HG03103 (cell line): ENCODE measurements at regions not wholly inside any gene's neighbourhood (a gene's known extent, or its start where the extent isn't known, plus 50 kb on each side); places are given as distances from the start of the nearest gene placed in this dataset.

ENCODE experiments used
- ATAC-seq: cut with Tn5 transposase; IDR thresholded peaks from one replicate; pipeline ENCODE4 v1.9.1; 2021; ENCODE audit warnings: low read depth; ENCODE audit not compliant: unreplicated experiment

DNA sequence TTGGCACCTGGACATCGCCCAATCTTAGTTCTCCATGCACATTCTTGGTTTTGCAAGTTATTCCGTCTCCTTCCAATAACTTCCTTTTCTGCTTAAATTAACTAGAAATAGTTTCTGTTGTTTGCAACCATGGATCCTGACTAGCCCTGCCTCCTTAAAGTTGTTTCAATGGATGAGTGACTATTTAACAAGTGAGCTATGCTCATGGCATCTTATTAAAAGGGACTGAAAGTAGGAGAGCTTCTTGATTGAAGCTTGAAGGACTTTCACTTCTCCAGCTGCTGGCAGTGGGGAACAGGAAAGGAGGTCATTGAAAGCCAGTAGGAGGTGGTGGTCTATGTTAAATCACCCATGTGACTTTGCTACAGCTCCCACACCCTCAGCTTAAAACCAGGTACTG, 466.8 kb downstream of the ARHGEF28 start:
- ATAC-seq, result no peak

DNA sequence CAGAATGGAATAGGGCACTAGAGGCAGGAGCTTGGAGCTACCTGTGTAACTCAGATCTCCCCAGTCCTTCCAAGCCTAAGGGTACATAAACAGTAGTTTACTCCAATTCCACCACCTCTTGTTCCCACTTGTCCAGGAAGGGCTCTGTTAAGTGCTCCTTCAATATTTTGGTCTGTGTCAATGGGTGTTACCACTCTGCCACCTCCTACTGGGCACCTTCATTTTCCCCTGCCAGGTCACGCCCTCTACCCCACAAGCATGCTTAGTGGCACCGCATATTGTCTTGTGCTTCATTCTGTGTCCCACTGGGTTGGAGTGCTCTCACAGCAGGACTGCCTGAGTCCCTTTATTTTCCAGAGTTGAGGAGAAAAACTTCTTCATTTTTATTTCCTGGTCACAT, 459.8 kb downstream of the ARHGEF28 start:
- ATAC-seq, result no peak

DNA sequence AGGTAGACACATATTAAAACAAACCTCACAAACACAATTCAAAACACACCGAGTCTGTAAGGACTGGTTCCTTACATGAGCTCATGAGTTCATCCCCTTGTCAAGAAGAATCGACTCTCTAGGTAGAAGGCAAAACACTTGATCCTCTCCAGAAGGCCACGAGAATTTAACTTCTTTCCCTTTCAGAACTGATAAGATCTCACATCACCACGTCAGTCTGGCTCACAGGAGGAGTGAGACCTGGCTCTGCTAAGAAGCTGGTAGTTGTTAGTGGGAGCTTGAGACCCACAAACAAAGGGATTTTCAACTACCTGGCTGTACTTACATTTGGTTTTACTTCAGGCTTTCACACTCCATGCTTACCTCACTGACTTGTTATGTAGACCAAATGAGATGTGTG, 459.2 kb downstream of the ARHGEF28 start:
- no peak for ATAC-seq

DNA sequence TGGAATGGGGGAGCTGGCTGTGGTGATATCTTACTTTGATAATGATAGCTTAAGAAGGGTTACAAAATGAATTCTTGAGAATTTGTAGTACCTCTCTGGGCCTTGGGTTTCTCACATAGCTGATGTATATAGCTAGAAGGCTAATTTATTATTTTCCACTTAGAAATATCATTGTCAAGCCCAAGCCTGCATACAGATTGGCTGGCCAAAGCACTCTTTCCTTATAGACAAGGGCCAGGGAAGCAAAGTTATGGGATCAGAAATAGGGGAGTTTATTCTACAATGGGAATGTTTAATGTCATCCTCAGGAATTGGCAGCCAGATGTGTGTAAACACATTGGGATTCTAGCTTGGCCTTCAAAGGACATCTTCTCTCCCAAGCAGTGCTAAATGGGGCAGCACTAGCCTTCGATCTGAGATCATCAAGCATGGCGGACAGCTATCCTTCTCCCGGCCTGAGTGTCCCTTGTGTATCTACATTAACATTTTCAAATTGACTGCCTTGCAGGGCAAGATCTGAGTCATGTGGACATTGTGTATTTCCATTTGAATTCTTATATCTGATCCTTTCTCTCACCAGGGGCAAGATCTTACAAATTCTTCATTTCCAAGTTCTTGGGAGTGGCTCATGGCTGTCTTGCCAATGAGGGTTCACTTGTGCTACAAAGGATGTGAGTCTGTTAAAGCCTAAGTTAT, 457.2 kb downstream of the ARHGEF28 start:
- ATAC-seq, result no peak

DNA sequence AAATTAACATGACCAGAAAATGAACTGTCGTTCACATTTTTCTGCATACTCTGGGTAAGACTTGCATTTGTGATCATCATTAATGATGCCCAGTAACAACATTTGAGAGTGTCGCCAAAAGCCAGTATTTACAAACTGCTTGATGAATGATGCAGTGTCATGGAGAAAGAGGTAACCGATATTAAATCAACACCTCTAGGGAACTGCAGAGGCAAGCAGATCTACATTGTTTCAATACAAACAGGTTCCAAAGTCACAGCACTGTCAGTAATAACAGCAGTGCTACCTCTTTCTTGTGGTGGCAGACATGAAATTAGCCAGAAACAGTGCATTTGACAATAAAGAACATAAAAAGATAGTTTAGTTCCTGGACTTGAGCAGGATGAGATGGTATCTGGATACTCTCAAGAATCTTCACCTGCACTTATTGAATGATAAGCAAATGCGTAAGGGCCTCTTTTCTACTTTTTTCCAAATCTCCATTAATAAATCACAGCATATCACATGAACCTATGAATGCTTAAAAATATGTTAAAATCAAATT, 456.6 kb downstream of the ARHGEF28 start:
- ATAC-seq, result no peak

DNA sequence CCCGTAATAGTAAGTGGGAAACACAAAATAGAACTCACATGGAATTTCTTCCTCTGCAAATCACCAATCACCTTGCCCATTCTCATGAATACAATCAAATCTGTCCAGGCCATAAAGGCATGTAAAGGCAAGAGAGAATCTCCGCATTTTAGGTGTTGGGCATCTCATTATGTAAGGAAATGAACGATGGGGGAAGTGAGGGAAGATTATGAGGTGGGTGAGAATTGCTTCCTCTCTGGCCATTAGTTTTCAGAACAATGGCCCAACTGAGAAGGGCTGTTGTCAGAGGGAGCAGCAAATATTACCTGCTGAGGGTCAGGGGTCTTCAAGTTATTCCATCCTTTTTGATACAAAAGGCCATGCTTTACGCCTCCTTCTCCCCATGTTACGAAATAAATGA, 455.1 kb downstream of the ARHGEF28 start:
- ATAC-seq, result no peak

DNA sequence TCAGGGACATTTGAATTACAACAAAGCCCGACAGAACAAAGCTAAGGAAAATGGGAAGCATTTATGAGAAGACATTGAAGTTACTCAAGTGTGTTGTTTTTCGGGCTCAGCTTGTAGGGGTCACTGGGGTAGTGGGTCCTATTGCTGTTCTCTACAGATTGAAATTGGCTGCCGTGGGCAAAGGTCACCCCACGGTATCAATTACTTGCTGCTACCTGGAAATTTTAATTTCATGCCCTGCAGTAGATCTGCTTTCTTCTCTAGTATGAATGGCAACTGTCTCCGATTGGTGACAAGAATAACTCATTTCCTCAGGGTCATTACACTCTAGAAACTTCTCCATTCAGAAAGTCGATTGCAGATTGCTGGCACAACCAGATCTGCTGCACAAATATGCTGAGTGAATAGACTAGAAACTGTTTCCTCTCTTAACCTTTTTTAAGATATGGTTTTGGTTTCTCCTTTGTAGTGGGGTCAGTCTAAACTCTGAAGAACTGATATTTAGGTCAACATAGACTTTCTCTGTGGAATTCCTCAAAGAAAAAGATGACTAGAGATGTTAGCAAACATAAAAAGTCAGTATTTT, 454.1 kb downstream of the ARHGEF28 start:
- ATAC-seq, result no peak

DNA sequence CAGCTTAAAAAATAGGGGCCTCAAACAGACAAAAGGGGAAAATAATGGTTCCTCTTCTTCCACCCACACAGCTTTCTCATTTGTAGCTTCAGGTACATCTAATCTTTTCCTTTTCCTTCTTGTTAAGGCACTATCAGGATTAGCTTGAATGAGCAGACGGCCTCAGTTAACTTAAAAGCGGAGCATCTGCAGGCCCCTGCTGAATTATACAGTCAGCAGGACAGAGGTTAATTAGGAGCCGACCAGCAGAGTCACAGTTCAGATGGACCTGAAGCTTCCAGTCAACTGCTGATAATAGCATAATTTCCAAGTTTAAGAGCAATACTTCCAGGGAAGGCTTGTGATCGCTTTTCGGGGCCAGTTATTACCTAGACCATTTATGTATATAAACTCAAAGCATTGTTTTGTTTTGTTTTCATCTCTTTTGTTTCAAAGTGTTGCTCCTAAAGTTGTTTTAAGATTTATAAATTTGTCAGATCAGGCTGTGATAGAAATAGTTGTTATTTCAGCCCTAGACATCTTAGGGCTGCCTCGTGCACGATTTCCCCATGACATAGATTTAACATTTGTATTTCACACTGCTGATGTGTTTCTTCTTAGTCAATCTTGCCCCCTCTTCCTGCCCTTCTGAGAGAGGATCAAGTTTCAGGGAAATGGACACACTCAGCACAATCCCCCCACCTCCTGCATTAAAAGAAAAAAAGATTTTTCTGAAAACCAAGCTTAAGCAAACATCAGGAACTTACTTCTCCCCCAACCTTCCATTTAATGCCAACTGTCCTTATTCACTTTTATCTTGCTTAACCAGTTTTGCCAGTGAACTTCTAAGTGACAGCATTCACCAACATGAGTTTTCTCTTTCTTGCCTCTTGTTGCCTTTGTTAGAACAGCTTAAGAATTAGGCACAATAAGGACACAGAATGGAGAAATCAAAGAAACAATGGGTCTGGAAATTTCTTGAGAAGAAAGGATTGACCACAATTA, 449.8 kb downstream of the ARHGEF28 start:
- ATAC-seq, result no peak

DNA sequence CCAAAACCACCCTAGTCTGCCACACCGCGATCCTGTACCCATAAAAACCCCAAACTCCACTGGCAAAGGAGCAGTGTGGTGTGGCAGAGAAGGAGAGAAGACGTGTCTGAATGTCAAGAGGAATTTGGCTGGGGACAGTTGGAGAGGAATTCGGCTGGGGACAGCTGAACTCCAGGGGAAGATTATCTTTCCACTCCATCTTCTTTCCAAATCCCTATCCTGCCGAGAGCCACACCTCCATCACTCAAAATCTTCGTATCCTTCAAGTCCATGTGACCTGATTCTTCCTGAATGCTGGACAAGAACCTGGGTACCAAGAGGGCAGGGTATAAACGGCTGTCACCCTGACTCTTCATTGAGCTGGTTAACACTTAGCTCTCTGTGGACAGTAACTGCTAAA, 448.1 kb downstream of the ARHGEF28 start:
- ATAC-seq, result no peak

DNA sequence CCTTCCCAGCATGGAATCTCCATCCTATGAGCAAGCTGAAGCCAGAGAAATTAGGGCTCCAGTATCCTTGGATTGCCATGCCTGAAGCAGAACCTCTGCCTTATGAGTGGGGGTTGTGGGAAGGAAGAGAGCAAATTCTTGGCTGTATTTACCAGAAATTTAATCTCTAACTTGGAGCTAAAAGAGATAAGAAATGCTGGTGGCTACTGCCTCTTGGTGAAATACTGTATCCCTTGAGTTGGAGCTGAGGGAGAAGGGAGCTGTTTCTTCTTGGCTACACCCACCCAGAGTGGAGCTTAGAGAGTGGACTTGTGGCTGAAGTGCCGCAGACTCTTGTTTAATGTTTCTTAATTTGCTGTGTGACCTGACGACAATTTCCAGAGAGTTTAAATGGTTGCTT, 447.3 kb downstream of the ARHGEF28 start:
- no peak for ATAC-seq

DNA sequence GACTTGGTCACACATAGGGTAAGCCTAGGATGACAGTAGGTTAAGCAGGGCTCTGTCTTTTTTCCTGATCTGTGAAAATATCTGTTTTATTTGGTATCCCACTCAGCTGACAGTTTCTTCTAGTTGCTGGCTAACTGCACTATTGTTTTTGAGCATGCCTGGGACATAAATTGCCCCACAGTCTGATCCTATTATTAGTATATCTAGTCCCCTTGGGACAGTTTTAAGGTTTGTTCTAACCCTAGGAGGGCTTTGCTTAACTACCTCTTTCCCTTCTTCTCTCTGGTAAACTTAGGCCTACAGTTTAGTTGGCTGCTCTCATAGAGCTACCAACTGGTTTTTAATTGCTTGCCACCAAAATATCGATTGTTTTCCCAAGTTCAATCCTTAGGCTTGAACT, 446.6 kb downstream of the ARHGEF28 start:
- ATAC-seq, result no peak

DNA sequence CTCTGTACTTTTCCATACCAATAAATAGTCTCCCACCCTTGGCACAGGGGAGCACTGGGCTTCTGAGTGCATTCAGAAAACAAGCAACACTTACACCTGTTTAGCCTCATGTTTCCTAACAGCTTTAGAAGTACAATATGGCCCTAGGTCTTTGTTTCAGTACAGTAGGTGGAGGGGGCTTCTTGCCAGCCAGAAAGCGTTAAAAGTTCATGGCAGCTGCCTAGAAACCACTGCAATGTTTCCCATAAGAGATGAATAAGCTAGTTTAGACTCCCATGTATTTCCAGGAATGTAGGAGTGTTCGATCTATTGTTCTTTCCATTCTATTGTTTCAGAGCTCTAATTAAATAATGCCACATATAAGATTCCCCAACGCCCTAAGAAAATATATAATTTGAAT, 444.8 kb downstream of the ARHGEF28 start:
- ATAC-seq, result no peak

DNA sequence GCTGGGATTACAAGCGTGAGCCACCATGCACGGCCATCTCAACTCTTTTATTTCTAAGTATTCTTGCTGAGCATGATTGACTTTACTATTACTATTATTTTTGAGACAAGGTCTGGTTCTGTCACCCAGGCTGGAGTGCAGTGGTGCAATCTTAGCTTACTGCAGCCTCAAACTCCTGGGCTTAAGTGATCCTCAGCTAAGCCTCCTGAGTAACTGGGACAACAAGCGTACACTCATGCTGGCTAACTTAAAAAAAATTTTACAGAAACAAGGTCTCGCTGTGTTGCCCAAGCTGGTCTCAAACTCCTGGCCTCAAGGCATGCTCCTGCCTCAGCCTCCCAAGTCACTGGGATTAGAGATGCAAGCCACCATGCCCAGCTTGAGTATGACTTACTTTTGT, 443.7 kb downstream of the ARHGEF28 start:
- ATAC-seq, result no peak

DNA sequence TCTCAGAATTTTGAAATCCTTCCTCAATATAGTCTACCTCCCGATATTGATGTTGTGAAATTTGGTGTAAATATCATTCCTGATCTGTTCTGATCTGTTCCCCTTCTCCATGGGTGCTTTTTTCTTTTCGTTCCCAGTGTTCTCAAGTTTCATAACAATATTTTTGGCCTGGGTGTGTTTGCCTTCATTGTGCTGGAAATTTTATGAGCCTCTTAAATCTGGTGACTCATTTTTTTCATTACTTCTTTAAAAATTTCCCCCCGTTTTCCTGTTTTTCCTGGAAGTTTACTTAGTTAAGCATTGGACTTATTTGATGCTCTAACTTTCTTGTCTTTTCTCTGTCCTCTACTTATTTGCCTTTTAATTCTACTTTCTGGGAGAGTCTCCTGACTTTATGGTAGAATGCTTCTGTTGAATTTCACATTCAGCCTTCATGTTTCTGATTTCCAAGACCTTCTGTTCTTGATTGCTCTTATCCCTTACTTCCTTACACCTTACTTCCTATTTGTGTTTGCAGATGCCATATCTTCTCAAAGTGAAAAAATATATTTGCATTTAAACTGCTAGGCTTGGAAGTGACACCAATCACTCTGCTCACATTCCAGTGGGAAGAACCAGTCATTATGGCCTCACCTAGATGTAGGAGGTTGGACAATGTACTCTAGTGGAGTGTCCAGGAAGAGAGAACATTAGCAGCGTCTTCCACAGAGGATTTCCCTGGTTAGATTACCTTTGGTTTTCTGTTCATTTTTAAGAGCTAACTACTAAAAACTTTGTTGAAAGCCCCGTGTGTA, 441.9 kb downstream of the ARHGEF28 start:
- ATAC-seq, result no peak

DNA sequence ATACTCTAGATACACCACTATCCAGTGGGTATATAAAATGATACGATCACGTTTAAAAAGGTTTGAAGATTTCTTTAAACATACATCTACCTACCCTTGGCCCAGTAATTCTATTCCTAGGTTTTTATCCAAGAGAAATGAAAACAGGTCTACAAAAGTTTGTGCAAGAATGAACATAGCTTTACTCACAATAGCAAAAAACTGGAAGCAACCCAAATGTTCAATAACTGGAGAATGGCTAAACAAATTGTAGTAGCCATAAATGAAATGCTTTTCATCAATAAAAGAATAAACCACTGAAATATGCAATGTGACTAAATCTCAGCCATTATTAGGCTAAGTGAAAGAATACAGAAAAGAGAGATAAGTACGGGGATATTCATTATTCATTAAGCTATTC, 438.9 kb downstream of the ARHGEF28 start:
- ATAC-seq, result no peak

DNA sequence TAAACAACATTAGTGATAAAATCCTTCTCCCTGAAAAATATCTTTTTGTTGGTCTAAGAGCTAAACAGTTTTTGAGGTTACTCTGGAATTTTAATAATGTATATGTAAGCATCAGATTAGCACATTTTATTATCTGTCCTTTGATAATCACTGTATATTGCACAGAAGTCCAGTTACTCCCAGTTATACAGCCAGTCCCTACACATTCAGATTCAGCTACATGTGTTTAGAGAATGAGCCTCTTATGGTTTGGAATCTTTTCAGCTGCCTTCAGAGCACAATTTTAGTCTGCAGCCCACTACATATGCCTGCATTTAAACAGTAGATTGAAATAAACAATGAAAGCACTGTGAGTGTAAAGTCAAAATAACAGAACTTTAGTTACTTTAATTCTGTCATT, 438.2 kb downstream of the ARHGEF28 start:
- ATAC-seq, result no peak

DNA sequence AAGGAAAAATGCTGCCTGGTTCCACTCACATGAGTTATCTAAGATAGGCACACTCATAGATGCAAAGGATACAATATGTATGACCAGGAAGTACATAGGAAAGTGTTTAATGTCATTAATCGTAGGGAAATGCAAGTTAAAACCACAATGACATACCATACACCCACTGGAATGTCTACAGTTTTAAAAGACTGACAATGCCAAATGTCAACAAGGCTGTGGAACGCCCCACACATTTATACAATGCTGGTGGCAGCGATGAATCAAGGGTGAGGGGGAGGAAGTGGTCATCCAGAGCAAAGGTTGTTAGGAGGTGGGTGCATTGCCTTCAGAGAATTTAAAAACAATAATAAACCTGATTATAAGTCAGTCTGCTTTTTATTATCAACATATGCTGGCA, 437.8 kb downstream of the ARHGEF28 start:
- ATAC-seq, result no peak

DNA sequence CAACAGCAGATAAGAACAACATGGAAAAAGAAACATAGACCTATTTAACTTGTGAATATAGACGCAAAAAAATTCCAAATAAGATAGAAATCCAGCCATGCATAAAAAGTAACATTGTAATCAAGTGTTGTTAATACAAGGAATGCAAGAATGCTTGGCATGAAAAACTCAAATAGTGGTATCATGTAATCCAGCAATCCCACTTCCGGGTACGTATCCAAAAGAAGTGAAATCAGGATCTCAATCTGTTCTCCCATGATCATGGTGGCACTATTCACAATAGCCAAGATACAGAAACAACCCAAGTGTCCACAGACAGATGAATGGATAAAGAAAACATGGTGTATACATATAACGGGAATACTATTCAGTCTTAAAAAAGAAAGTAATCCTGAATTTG, 437.4 kb downstream of the ARHGEF28 start:
- no peak for ATAC-seq

DNA sequence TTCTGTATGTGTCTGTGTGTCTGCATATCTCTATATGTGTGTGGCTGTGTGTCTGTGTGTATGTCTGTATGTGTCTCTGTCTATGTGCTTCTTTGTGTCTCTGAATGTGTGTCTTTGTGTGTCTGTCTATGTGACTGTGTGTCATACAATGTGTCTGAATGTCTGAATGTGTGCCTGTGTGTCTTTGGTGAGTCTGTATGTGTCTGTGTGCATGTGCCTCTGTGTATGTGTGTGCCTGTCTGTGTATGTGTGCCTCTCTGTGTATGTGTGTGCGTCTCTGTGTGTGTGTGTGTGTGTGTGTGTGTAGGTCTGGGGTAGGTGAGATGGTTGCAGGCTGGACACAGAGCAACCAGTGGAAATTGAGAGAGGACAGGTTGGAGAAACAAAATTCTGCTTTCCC, 435.3 kb downstream of the ARHGEF28 start:
- no peak for ATAC-seq

DNA sequence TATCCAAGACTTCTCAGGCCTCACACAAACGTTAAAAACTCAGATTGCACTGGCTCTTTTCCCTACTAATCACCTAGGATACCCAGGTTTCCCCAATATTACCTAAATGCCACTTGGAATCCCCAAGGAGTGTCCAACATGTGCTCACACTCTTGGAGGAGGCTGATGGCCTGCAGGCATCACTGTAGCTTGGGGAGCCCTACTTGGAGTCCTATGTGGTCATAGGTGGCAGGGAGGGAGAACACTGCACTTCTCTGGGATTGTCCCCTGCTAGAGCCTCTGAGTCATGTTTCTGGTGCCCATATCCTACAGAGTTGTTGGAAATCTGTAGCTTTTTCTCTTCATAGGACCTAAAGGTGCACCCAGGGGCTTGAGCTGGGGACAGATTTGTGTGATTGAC, 433.7 kb downstream of the ARHGEF28 start:
- no peak for ATAC-seq

DNA sequence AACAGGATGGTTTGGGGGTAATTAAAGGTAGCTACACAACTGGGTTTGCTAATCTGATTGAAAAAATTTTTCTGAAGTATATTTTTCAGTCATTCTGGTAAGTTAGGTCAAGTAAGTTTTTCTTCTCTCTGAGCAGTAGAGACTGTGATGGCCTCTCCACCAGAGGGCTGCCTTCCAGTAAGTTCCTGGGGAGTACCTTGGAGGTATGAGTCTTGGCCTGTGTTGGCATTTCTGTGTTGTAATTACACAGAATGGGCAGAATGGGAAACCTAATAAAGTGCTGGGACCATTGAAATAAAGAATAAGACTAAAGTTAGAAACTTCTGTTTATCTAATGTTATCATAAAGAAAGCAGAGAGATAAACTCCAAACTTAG, 430.8 kb downstream of the ARHGEF28 start:
- ATAC-seq, result no peak
